Urothelium cell line (cell line): ENCODE measurements at regions not wholly inside any gene's neighbourhood (a gene's known extent, or its start where the extent isn't known, plus 50 kb on each side); places are given as distances from the start of the nearest gene placed in this dataset.
"Not testable (repeated sequence)": the region's sequence is repeated elsewhere in the genome, so short reads cannot be mapped to it uniquely, and the experiment has no call there.

ENCODE experiments used
- DNase-seq: peaks from one replicate; pipeline ENCODE4 v3.0.0; 2011; ENCODE audit warnings: low spot score, mixed read lengths
- FAIRE-seq: peaks from 2 replicates; lab custom pipeline; 2011; peaks lifted over from hg19 to GRCh38; lab: Jason Lieb, UNC

GRCh38 chr11:69572233-69572860, 68.6 kb upstream of the CCND1 start:
- FAIRE-seq (no peak), DNase-seq (no peak)

- FAIRE-seq = peak; percentile 68
- no peak for DNase-seq
Observed at GRCh38 chr11:69572861-69573260, 68.1 kb upstream of the CCND1 start.

GRCh38 chr11:69573761-69574607, 67.0 kb upstream of the CCND1 start:
- DNase-seq (no peak), FAIRE-seq (no peak)

GRCh38 chr11:69574608-69575255, 66.2 kb upstream of the CCND1 start:
- DNase-seq (no peak), FAIRE-seq (no peak)

GRCh38 chr11:69575296-69576068, 65.5 kb upstream of the CCND1 start:
- no peak for DNase-seq
- FAIRE-seq = no peak

GRCh38 chr11:69576069-69576782, 64.7 kb upstream of the CCND1 start:
- FAIRE-seq = no peak
- DNase-seq = no peak

- no peak for FAIRE-seq
- DNase-seq = no peak
Observed at GRCh38 chr11:69578167-69578566, 62.8 kb upstream of the CCND1 start.

- FAIRE-seq (no peak), DNase-seq (no peak)
Observed at GRCh38 chr11:69580529-69580928, 60.4 kb upstream of the CCND1 start.

GRCh38 chr11:69582756-69583467, 58.0 kb upstream of the CCND1 start:
- FAIRE-seq = no peak
- DNase-seq = no peak

GRCh38 chr11:69584160-69584559, 56.8 kb upstream of the CCND1 start:
- no peak for FAIRE-seq
- no peak for DNase-seq

GRCh38 chr11:69585385-69585784, 55.6 kb upstream of the CCND1 start:
- DNase-seq = no peak
- no peak for FAIRE-seq

GRCh38 chr11:69587454-69588090, 53.4 kb upstream of the CCND1 start:
- peak; percentile 89 for FAIRE-seq
- DNase-seq = peak; percentile 73

GRCh38 chr11:69588270-69588669, 52.7 kb upstream of the CCND1 start:
- DNase-seq (peak; percentile 57), FAIRE-seq (no peak)

- DNase-seq, FAIRE-seq: not testable (repeated sequence)
Observed at GRCh38 chr11:69590088-69590487, 50.9 kb upstream of the CCND1 start.
